ENCODE measurements at regions not wholly inside any gene's neighbourhood (a gene's known extent, or its start where the extent isn't known, plus 50 kb on each side); places are given as distances from the start of the nearest gene placed in this dataset.

GRCh38 chr17:52244689-52245088 is 86.2 kb upstream of the CA10 start:
- H3K36me3 Mint-ChIP-seq: no peaks in the 10 kb centered on the region
- H3K27me3 Mint-ChIP-seq: no peaks in the 10 kb centered on the region
- CTCF ChIA-PET: no interaction called here
- H3K4me1 Mint-ChIP-seq: no peaks in the 10 kb centered on the region
- H3K4me3 Mint-ChIP-seq: no peak overlapping the region
- no peaks in the 10 kb centered on the region for H3K9me3 Mint-ChIP-seq
- DNase-seq: no peak
- H3K27ac Mint-ChIP-seq: no peak overlapping the region

GRCh38 chr17:52242268-52242667 is 83.8 kb upstream of the CA10 start:
- no peak for DNase-seq
- Mint-ChIP-seq H3K27me3 (no peaks in the 10 kb centered on the region), H3K27ac (no peak overlapping the region), H3K9me3 (no peaks in the 10 kb centered on the region), H3K4me3 (no peak overlapping the region), H3K4me1 (no peaks in the 10 kb centered on the region), H3K36me3 (no peaks in the 10 kb centered on the region)
- CTCF ChIA-PET: no interaction called here

GRCh38 chr17:52237151-52237550 is 78.6 kb upstream of the CA10 start:
- Mint-ChIP-seq H3K4me3 (no peak overlapping the region), H3K27ac (no peak overlapping the region), H3K9me3 (no peaks in the 10 kb centered on the region), H3K4me1 (no peaks in the 10 kb centered on the region), H3K36me3 (no peaks in the 10 kb centered on the region), H3K27me3 (no peaks in the 10 kb centered on the region)
- CTCF ChIA-PET: no interaction called here
- no peak for DNase-seq

- DNase-seq: no peak
Measured at GRCh38 chr17:52235516-52235915, 77.0 kb upstream of the CA10 start.

GRCh38 chr17:52233632-52234031 is 75.1 kb upstream of the CA10 start:
- CTCF ChIA-PET: no interaction called here
- no peak for DNase-seq
- Mint-ChIP-seq H3K4me3 (no peak overlapping the region), H3K9me3 (no peaks in the 10 kb centered on the region), H3K27me3 (no peaks in the 10 kb centered on the region), H3K36me3 (no peaks in the 10 kb centered on the region), H3K27ac (no peak overlapping the region), H3K4me1 (no peaks in the 10 kb centered on the region)

More at GRCh38 chr17:52235516-52235915, 77.0 kb upstream of the CA10 start:
- no peak overlapping the region for H3K27ac Mint-ChIP-seq
- no peaks in the 10 kb centered on the region for H3K9me3 Mint-ChIP-seq
- H3K4me3 Mint-ChIP-seq: no peak overlapping the region
- CTCF ChIA-PET: no interaction called here
- H3K4me1 Mint-ChIP-seq: no peaks in the 10 kb centered on the region
- no peaks in the 10 kb centered on the region for H3K36me3 Mint-ChIP-seq
- H3K27me3 Mint-ChIP-seq: no peaks in the 10 kb centered on the region

- H3K4me3 Mint-ChIP-seq: no peak overlapping the region
- no peaks in the 10 kb centered on the region for H3K36me3 Mint-ChIP-seq
- CTCF ChIA-PET: no interaction called here
- no peak overlapping the region for H3K27ac Mint-ChIP-seq
- DNase-seq: no peak
- no peaks in the 10 kb centered on the region for H3K27me3 Mint-ChIP-seq
- H3K4me1 Mint-ChIP-seq: no peaks in the 10 kb centered on the region
- H3K9me3 Mint-ChIP-seq: no peaks in the 10 kb centered on the region
Measured at GRCh38 chr17:52233176-52233575, 74.7 kb upstream of the CA10 start.

GRCh38 chr17:52228823-52229222 is 70.3 kb upstream of the CA10 start:
- no peak for DNase-seq
- no peak overlapping the region for H3K27ac Mint-ChIP-seq
- CTCF ChIA-PET: no interaction called here
- H3K4me1 Mint-ChIP-seq: no peaks in the 10 kb centered on the region
- H3K4me3 Mint-ChIP-seq: no peak overlapping the region
- no peaks in the 10 kb centered on the region for H3K36me3 Mint-ChIP-seq
- H3K27me3 Mint-ChIP-seq: no peaks in the 10 kb centered on the region
- H3K9me3 Mint-ChIP-seq: no peaks in the 10 kb centered on the region

GRCh38 chr17:52227926-52228325 is 69.4 kb upstream of the CA10 start:
- no peak for DNase-seq
- Mint-ChIP-seq H3K4me1 (no peaks in the 10 kb centered on the region), H3K9me3 (no peaks in the 10 kb centered on the region), H3K27ac (no peak overlapping the region), H3K27me3 (no peaks in the 10 kb centered on the region), H3K36me3 (no peaks in the 10 kb centered on the region), H3K4me3 (no peak overlapping the region)
- CTCF ChIA-PET: no interaction called here

GRCh38 chr17:52213451-52213850 is 54.9 kb upstream of the CA10 start:
- Mint-ChIP-seq H3K9me3 (no peaks in the 10 kb centered on the region), H3K27me3 (no peaks in the 10 kb centered on the region), H3K27ac (no peak overlapping the region), H3K4me1 (no peaks in the 10 kb centered on the region), H3K4me3 (no peak overlapping the region), H3K36me3 (no peaks in the 10 kb centered on the region)
- CTCF ChIA-PET: no interaction called here
- no peak for DNase-seq

GRCh38 chr17:52212851-52213250 is 54.3 kb upstream of the CA10 start:
- H3K4me1 Mint-ChIP-seq: no peaks in the 10 kb centered on the region
- DNase-seq: no peak
- no peaks in the 10 kb centered on the region for H3K27me3 Mint-ChIP-seq
- H3K27ac Mint-ChIP-seq: no peak overlapping the region
- H3K4me3 Mint-ChIP-seq: no peak overlapping the region
- CTCF ChIA-PET: no interaction called here
- H3K36me3 Mint-ChIP-seq: no peaks in the 10 kb centered on the region
- H3K9me3 Mint-ChIP-seq: no peaks in the 10 kb centered on the region

- no peaks in the 10 kb centered on the region for H3K36me3 Mint-ChIP-seq
- CTCF ChIA-PET: no interaction called here
- H3K9me3 Mint-ChIP-seq: no peaks in the 10 kb centered on the region
- H3K4me1 Mint-ChIP-seq: no peaks in the 10 kb centered on the region
- no peaks in the 10 kb centered on the region for H3K27me3 Mint-ChIP-seq
- DNase-seq: no peak
- no peak overlapping the region for H3K4me3 Mint-ChIP-seq
- no peak overlapping the region for H3K27ac Mint-ChIP-seq
Measured at GRCh38 chr17:52209507-52209906, 51.0 kb upstream of the CA10 start.
